Endothelial cell (in vitro differentiated cells): ENCODE measurements at regions not wholly inside any gene's neighbourhood (a gene's known extent, or its start where the extent isn't known, plus 50 kb on each side); places are given as distances from the start of the nearest gene placed in this dataset.

ENCODE experiments used
- DNase-seq: peaks from one replicate; pipeline ENCODE4 v3.0.0; 2021; ENCODE audit warnings: low spot score
- H3K27ac Mint-ChIP-seq: one replicate; pipeline ENCODE4 v1.8.0; 2021; ENCODE audit warnings: mixed read lengths, inconsistent platforms; ENCODE audit not compliant: unreplicated experiment
- H3K27me3 Mint-ChIP-seq: one replicate; pipeline ENCODE4 v1.8.0; 2021; ENCODE audit warnings: mild to moderate bottlenecking, moderate library complexity, mixed read lengths, inconsistent platforms; ENCODE audit not compliant: unreplicated experiment
- H3K36me3 Mint-ChIP-seq: one replicate; pipeline ENCODE4 v1.8.0; 2021; ENCODE audit warnings: mild to moderate bottlenecking, low read depth, mixed read lengths, inconsistent platforms; ENCODE audit not compliant: unreplicated experiment
- H3K4me1 Mint-ChIP-seq: one replicate; pipeline ENCODE4 v1.8.0; 2021; ENCODE audit warnings: mild to moderate bottlenecking, mixed read lengths, inconsistent platforms; ENCODE audit not compliant: unreplicated experiment
- H3K4me3 Mint-ChIP-seq: one replicate; pipeline ENCODE4 v1.8.0; 2021; ENCODE audit warnings: mild to moderate bottlenecking, mixed read lengths, inconsistent platforms; ENCODE audit not compliant: unreplicated experiment
- H3K9me3 Mint-ChIP-seq: one replicate; pipeline ENCODE4 v1.8.0; 2021; ENCODE audit warnings: mixed read lengths, inconsistent platforms; ENCODE audit not compliant: unreplicated experiment
- CTCF ChIP-seq: fragments of 200-600 bp; sonication (generic); IDR thresholded peaks from one replicate; pipeline ENCODE4 v1.5.0; 2021; ENCODE audit warnings: antibody characterized with exemption; ENCODE audit not compliant: unreplicated experiment

GRCh38 chr7:131900785-131901287 lies 344.4 kb upstream of the PODXL start:
- no peaks in the 10 kb centered on the region for H3K9me3 Mint-ChIP-seq
- H3K36me3 Mint-ChIP-seq: no peaks in the 10 kb centered on the region
- H3K27me3 Mint-ChIP-seq: peaks cover 5% of the 10 kb centered on the region
- peaks cover 21% of the 10 kb centered on the region for H3K4me1 Mint-ChIP-seq
- DNase-seq: no peak
- TF ChIP-seq CTCF: no peak
- no peak overlapping the region for H3K4me3 Mint-ChIP-seq
- no peak overlapping the region for H3K27ac Mint-ChIP-seq

- no peak overlapping the region for H3K27ac Mint-ChIP-seq
- H3K27me3 Mint-ChIP-seq: peaks cover 7% of the 10 kb centered on the region
- DNase-seq: no peak
Measured at GRCh38 chr7:131899271-131900030, 343.0 kb upstream of the PODXL start.

GRCh38 chr7:131898418-131898817 lies 342.0 kb upstream of the PODXL start:
- no peak for DNase-seq
- Mint-ChIP-seq H3K9me3 (no peaks in the 10 kb centered on the region), H3K27ac (no peak overlapping the region), H3K4me1 (peaks cover 35% of the 10 kb centered on the region), H3K36me3 (no peaks in the 10 kb centered on the region), H3K4me3 (no peak overlapping the region), H3K27me3 (peaks cover 7% of the 10 kb centered on the region)
- TF ChIP-seq CTCF: no peak

More at GRCh38 chr7:131899271-131900030, 343.0 kb upstream of the PODXL start:
- H3K4me1 Mint-ChIP-seq: peaks cover 35% of the 10 kb centered on the region
- H3K36me3 Mint-ChIP-seq: no peaks in the 10 kb centered on the region
- no peak for TF ChIP-seq CTCF
- H3K4me3 Mint-ChIP-seq: no peak overlapping the region
- no peaks in the 10 kb centered on the region for H3K9me3 Mint-ChIP-seq

GRCh38 chr7:131897790-131898165 lies 341.4 kb upstream of the PODXL start:
- Mint-ChIP-seq H3K27ac (no peak overlapping the region), H3K4me3 (no peak overlapping the region)

More at GRCh38 chr7:131897790-131898165, 341.4 kb upstream of the PODXL start:
- TF ChIP-seq CTCF: no peak
- Mint-ChIP-seq H3K9me3 (no peaks in the 10 kb centered on the region), H3K27me3 (peaks cover 7% of the 10 kb centered on the region), H3K36me3 (no peaks in the 10 kb centered on the region), H3K4me1 (peaks cover 35% of the 10 kb centered on the region)
- no peak for DNase-seq
